Esophagus muscularis mucosa (tissue), 3 donors: ENCODE measurements at regions not wholly inside any gene's neighbourhood (a gene's known extent, or its start where the extent isn't known, plus 50 kb on each side); places are given as distances from the start of the nearest gene placed in this dataset.

Source experiments
- POLR2AphosphoS5 ChIP-seq, 2 donors: sonication (generic); formaldehyde crosslinking; IDR thresholded peaks; one replicate each; pipeline ENCODE4 v1.6.1; 2017; ENCODE audit warnings: antibody characterized with exemption in 2 of 2
- TF ChIP-seq, protein P1 (sequence below), 3 experiments: fragments of 200-600 bp in 2 of 3; fragments of 450-650 bp in 1 of 3; sonication (generic) in 2 of 3; IDR thresholded peaks; one replicate each; pipeline ENCODE4 v1.5.1; 2017 to 2019; ENCODE audit warnings: antibody characterized with exemption in 3 of 3, mild to moderate bottlenecking in 2 of 3, moderate library complexity in 1 of 3

DNA sequence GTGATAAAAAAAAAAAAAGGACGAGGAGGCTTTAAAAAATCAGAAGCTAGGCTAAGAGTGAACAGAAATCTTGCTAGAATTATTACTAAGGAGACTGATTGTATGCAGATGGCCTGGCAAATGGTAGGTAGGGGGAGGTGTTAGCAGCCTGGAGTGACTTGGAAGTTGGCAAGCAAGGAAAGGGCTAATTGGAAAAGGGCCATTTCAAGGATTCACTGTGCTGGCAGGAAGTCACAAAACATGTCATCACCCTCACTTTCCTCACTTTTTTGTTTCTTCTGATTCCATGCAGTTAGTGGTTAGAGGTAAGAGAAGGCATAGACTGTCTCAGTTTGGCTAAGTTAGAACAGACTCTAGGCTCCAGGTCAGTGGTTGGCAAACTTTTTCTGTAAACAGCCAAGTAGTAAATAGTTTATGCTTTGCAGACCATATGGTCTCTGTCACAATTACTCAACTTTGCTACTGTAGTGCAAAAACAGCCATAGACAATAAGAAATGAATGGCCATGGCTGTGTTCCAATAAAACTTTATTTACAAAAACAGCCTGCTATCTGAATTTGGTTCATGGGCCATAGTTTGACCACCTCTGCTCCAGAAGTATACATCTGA lies 646.5 kb upstream of the ACTRT1 start:
- no peak for TF ChIP-seq POLR2AphosphoS5 (IDR thresholded peaks at IDR 0.05)
- TF ChIP-seq, protein P1, sequence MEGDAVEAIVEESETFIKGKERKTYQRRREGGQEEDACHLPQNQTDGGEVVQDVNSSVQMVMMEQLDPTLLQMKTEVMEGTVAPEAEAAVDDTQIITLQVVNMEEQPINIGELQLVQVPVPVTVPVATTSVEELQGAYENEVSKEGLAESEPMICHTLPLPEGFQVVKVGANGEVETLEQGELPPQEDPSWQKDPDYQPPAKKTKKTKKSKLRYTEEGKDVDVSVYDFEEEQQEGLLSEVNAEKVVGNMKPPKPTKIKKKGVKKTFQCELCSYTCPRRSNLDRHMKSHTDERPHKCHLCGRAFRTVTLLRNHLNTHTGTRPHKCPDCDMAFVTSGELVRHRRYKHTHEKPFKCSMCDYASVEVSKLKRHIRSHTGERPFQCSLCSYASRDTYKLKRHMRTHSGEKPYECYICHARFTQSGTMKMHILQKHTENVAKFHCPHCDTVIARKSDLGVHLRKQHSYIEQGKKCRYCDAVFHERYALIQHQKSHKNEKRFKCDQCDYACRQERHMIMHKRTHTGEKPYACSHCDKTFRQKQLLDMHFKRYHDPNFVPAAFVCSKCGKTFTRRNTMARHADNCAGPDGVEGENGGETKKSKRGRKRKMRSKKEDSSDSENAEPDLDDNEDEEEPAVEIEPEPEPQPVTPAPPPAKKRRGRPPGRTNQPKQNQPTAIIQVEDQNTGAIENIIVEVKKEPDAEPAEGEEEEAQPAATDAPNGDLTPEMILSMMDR (IDR thresholded peaks at IDR 0.05), result no peak
